GM11168 (cell line): ENCODE measurements at regions not wholly inside any gene's neighbourhood (a gene's known extent, or its start where the extent isn't known, plus 50 kb on each side); places are given as distances from the start of the nearest gene placed in this dataset.
"Not testable (repeated sequence)": the region's sequence is repeated elsewhere in the genome, so short reads cannot be mapped to it uniquely, and the experiment has no call there.

Source experiments
- in situ Hi-C: fragments of 300-500 bp; cut with MboI; formaldehyde crosslinking; loops from one replicate; pipeline ENCODE4 v1.12.0; 2022; ENCODE audit warnings: low sequenced_read_pairs; ENCODE audit not compliant: unreplicated experiment

GRCh38 chr1:116847688-116848531 is 61.8 kb upstream of the PTGFRN start:
- in situ Hi-C loops, result no loop called here

GRCh38 chr1:116850436-116850835 is 59.3 kb upstream of the PTGFRN start:
- in situ Hi-C loops, result no loop called here

- in situ Hi-C loops, result not testable (repeated sequence)
These were observed 58.5 kb upstream of the PTGFRN start for GRCh38 chr1:116851189-116851588.

- in situ Hi-C loops, result no loop called here
These were observed 57.9 kb upstream of the PTGFRN start for GRCh38 chr1:116851846-116852245.

GRCh38 chr1:116852367-116852766 is 57.3 kb upstream of the PTGFRN start:
- in situ Hi-C loops, result no loop called here

GRCh38 chr1:116852910-116853309 is 56.8 kb upstream of the PTGFRN start:
- in situ Hi-C loops, result no loop called here

- in situ Hi-C loops, result no loop called here
These were observed 55.9 kb upstream of the PTGFRN start for GRCh38 chr1:116853680-116854402.

- in situ Hi-C loops, result no loop called here
These were observed 55.4 kb upstream of the PTGFRN start for GRCh38 chr1:116854403-116854690.

- in situ Hi-C loops, result no loop called here
These were observed 55.0 kb upstream of the PTGFRN start for GRCh38 chr1:116854716-116855115.

- in situ Hi-C loops, result no loop called here
These were observed 54.5 kb upstream of the PTGFRN start for GRCh38 chr1:116855191-116855619.

- in situ Hi-C loops, result no loop called here
These were observed 53.9 kb upstream of the PTGFRN start for GRCh38 chr1:116855773-116856201.

GRCh38 chr1:116856312-116856711 is 53.4 kb upstream of the PTGFRN start:
- in situ Hi-C loops, result no loop called here

GRCh38 chr1:116857092-116857491 is 52.6 kb upstream of the PTGFRN start:
- in situ Hi-C loops, result no loop called here
